ENCODE measurements at regions not wholly inside any gene's neighbourhood (a gene's known extent, or its start where the extent isn't known, plus 50 kb on each side); places are given as distances from the start of the nearest gene placed in this dataset.
A peak's percentile ranks its signal among the peaks of the same experiment; 100 is the strongest.

GRCh38 chr5:170451747-170452365 is 52.0 kb upstream of the KCNIP1 start:
- no peaks in the 10 kb centered on the region for H3K27me3 ChIP-seq
- H3K4me3 ChIP-seq, result no peak overlapping the region
- H3K36me3 ChIP-seq, result no peaks in the 10 kb centered on the region
- DNase-seq, result peak; percentile 76
- no peaks in the 10 kb centered on the region; the same call in 1 of the 2 replicates for H3K9me3 ChIP-seq

GRCh38 chr5:170450061-170450669 is 53.7 kb upstream of the KCNIP1 start:
- no peaks in the 10 kb centered on the region for H3K27me3 ChIP-seq
- H3K36me3 ChIP-seq, result no peaks in the 10 kb centered on the region
- no peaks in the 10 kb centered on the region; the same call in 1 of the 2 replicates for H3K9me3 ChIP-seq
- no peak overlapping the region for H3K4me3 ChIP-seq
- DNase-seq, result no peak

GRCh38 chr5:170449232-170449631 is 54.6 kb upstream of the KCNIP1 start:
- Histone ChIP-seq H3K36me3 (no peaks in the 10 kb centered on the region), H3K4me3 (no peak overlapping the region), H3K27me3 (no peaks in the 10 kb centered on the region), H3K9me3 (no peaks in the 10 kb centered on the region; the same call in 1 of the 2 replicates)
- no peak for DNase-seq

- DNase-seq, result no peak
- Histone ChIP-seq H3K4me3 (no peak overlapping the region), H3K27me3 (no peaks in the 10 kb centered on the region), H3K36me3 (no peaks in the 10 kb centered on the region), H3K9me3 (no peaks in the 10 kb centered on the region; the same call in 1 of the 2 replicates)
Measured at GRCh38 chr5:170448221-170448620, 55.6 kb upstream of the KCNIP1 start.

GRCh38 chr5:170446365-170446764 is 57.2 kb upstream of the KCNMB1 start:
- no peaks in the 10 kb centered on the region for H3K27me3 ChIP-seq
- no peak for DNase-seq
- H3K9me3 ChIP-seq, result no peaks in the 10 kb centered on the region; the same call in 1 of the 2 replicates
- no peaks in the 10 kb centered on the region for H3K36me3 ChIP-seq
- no peak overlapping the region for H3K4me3 ChIP-seq

GRCh38 chr5:170445936-170446335 is 56.8 kb upstream of the KCNMB1 start:
- DNase-seq, result no peak
- Histone ChIP-seq H3K4me3 (no peak overlapping the region), H3K36me3 (no peaks in the 10 kb centered on the region), H3K27me3 (no peaks in the 10 kb centered on the region), H3K9me3 (no peaks in the 10 kb centered on the region; the same call in 1 of the 2 replicates)

- no peaks in the 10 kb centered on the region; the same call in 1 of the 2 replicates for H3K9me3 ChIP-seq
- H3K27me3 ChIP-seq, result no peaks in the 10 kb centered on the region
- DNase-seq, result no peak
- no peak overlapping the region for H3K4me3 ChIP-seq
- no peaks in the 10 kb centered on the region for H3K36me3 ChIP-seq
Measured at GRCh38 chr5:170444969-170445505, 55.9 kb upstream of the KCNMB1 start.

- DNase-seq, result no peak
- Histone ChIP-seq H3K9me3 (no peaks in the 10 kb centered on the region; the same call in 1 of the 2 replicates), H3K4me3 (no peak overlapping the region), H3K36me3 (no peaks in the 10 kb centered on the region), H3K27me3 (no peaks in the 10 kb centered on the region)
Measured at GRCh38 chr5:170444181-170444580, 55.0 kb upstream of the KCNMB1 start.

GRCh38 chr5:170443624-170444023 is 54.5 kb upstream of the KCNMB1 start:
- no peak for DNase-seq
- H3K9me3 ChIP-seq, result no peaks in the 10 kb centered on the region; the same call in 1 of the 2 replicates
- no peaks in the 10 kb centered on the region for H3K27me3 ChIP-seq
- no peaks in the 10 kb centered on the region for H3K36me3 ChIP-seq
- H3K4me3 ChIP-seq, result no peak overlapping the region

- H3K4me3 ChIP-seq, result no peak overlapping the region
- no peaks in the 10 kb centered on the region for H3K27me3 ChIP-seq
- DNase-seq, result no peak
- H3K9me3 ChIP-seq, result no peaks in the 10 kb centered on the region; the same call in 1 of the 2 replicates
- H3K36me3 ChIP-seq, result no peaks in the 10 kb centered on the region
Measured at GRCh38 chr5:170442921-170443320, 53.8 kb upstream of the KCNMB1 start.

- no peaks in the 10 kb centered on the region; the same call in 1 of the 2 replicates for H3K9me3 ChIP-seq
- H3K27me3 ChIP-seq, result no peaks in the 10 kb centered on the region
- no peak overlapping the region for H3K4me3 ChIP-seq
- DNase-seq, result no peak
- H3K36me3 ChIP-seq, result no peaks in the 10 kb centered on the region
Measured at GRCh38 chr5:170442391-170442790, 53.2 kb upstream of the KCNMB1 start.

GRCh38 chr5:170441393-170441784 is 52.2 kb upstream of the KCNMB1 start:
- Histone ChIP-seq H3K27me3 (no peaks in the 10 kb centered on the region), H3K4me3 (no peak overlapping the region), H3K36me3 (no peaks in the 10 kb centered on the region), H3K9me3 (no peaks in the 10 kb centered on the region)
- DNase-seq, result no peak

GRCh38 chr5:170440771-170441392 is 51.7 kb upstream of the KCNMB1 start:
- no peaks in the 10 kb centered on the region for H3K27me3 ChIP-seq
- H3K36me3 ChIP-seq, result no peaks in the 10 kb centered on the region
- H3K9me3 ChIP-seq, result no peaks in the 10 kb centered on the region
- DNase-seq, result no peak
- no peak overlapping the region for H3K4me3 ChIP-seq

GRCh38 chr5:170439944-170440269 is 50.7 kb upstream of the KCNMB1 start:
- Histone ChIP-seq H3K9me3 (no peaks in the 10 kb centered on the region), H3K36me3 (no peaks in the 10 kb centered on the region), H3K27me3 (no peaks in the 10 kb centered on the region), H3K4me3 (no peak overlapping the region)
- no peak for DNase-seq

- Histone ChIP-seq H3K9me3 (no peaks in the 10 kb centered on the region), H3K27me3 (no peaks in the 10 kb centered on the region), H3K4me3 (no peak overlapping the region), H3K36me3 (no peaks in the 10 kb centered on the region)
- DNase-seq, result no peak
Measured at GRCh38 chr5:170439223-170439943, 50.2 kb upstream of the KCNMB1 start.

Data from MG63 (cell line).